ENCODE measurements at regions not wholly inside any gene's neighbourhood (a gene's known extent, or its start where the extent isn't known, plus 50 kb on each side); places are given as distances from the start of the nearest gene placed in this dataset.

DNA sequence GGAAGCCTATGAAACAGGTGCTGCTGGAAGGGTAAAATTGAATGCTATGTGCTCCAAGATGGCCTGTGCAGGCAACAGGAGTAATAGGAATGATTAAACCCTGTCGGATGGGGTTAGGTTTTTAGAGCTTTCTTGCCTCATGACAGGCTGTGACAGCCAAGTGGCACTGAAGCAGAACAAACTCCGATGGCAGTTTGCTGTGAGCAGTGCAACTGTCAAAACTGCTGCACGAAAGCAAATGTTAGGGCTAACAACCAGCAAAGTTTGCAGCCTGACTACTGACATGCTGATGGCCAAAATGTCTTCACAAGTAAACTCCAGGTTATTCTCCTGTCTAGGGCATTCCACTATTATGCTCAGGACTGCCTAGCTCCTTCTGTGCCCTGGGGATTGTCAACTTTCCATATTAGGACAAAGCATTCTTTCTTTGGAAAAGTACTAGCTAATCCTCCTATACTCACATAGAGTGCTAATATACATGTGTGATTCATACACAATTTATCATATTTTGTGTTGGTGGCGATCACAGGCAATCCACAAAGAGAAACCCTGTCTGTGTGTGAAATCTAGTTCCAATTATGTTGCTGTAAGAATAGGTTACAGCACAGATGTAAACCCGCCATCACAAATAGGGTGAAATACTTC, 486.6 kb upstream of the TENM3 start:
- peaks cover 0 to 9% of the 10 kb centered on the region in 2 experiments; a peak in 1 of 5 replicates for H3K27me3 ChIP-seq (ENCODE audit: control insufficient read depth in 1 of 2, insufficient read depth in 2 of 2, low read length in 2 of 2)
- H3K4me2 ChIP-seq (ENCODE audit: low read depth, low read length) = no peak overlapping the region
- H3K27ac ChIP-seq (ENCODE audit: extremely low read length, insufficient read depth, low read length) = no peak overlapping the region
- ChIA-PET POLR2A (no interaction called here), CTCF (ENCODE audit: low intra/inter-chr PET ratio, low total read pairs) (no interaction called here)
- no TSS peak for BruUV-seq (replicated peaks)
- no peaks in the 10 kb centered on the region for H3K79me2 ChIP-seq (ENCODE audit: insufficient read depth, low read length)
- H2AFZ ChIP-seq (ENCODE audit: low read length) = no peak overlapping the region
- ATAC-seq (no peak), DNase-seq (ENCODE audit: low spot score) (no peak), FAIRE-seq (no peak)
- H3K9ac ChIP-seq (ENCODE audit: insufficient read depth, low read depth, low read length) = no peak overlapping the region
- 6% methylated on average over 5 of the region's 5 CpGs for WGBS (ENCODE audit: low lambda C conversion rate)
- intact Hi-C loops (cut with micrococcal nuclease; ENCODE audit: unreplicated experiment) = no loop called here
- in situ Hi-C loops (cut with HindIII; ENCODE audit: extremely low pct_ligation_motif_present, low pct_unique_long_range_greater_than_20kb) = no loop called here
- TF ChIP-seq KLF15 (CRISPR knock-in tag; IDR thresholded peaks at IDR 0.05; ENCODE audit: borderline replicate concordance) = no peak
- TF ChIP-seq THAP7 (CRISPR knock-in tag; IDR thresholded peaks at IDR 0.05) = no peak
- no peak for TF ChIP-seq TCF12 (IDR thresholded peaks at IDR 0.05)
- TF ChIP-seq TCF12 (CRISPR knock-in tag; IDR thresholded peaks at IDR 0.05) = no peak
- TF ChIP-seq MEF2D (CRISPR knock-in tag; IDR thresholded peaks at IDR 0.05) = no peak
- no peak for TF ChIP-seq TAF15 (IDR thresholded peaks at IDR 0.05; ENCODE audit: low read depth, low read length, poor library complexity, severe bottlenecking)
- no peak for TF ChIP-seq SP2 (CRISPR knock-in tag; IDR thresholded peaks at IDR 0.05)
- H3K36me3 ChIP-seq (replicated peaks in 1 of 2; ENCODE audit: control insufficient read depth in 1 of 2, insufficient read depth in 2 of 2, low read length in 2 of 2) = no peaks in the 10 kb centered on the region
- no peaks in the 10 kb centered on the region for H3K4me1 ChIP-seq (ENCODE audit: insufficient read depth, low read length)
- no peaks in the 10 kb centered on the region for H3K9me3 ChIP-seq (ENCODE audit: low read length)
- H4K20me1 ChIP-seq (ENCODE audit: insufficient read depth, low read length) = no peaks in the 10 kb centered on the region
- H3K4me3 ChIP-seq (replicated peaks in 1 of 3; ENCODE audit: insufficient read depth in 1 of 3, low read depth in 2 of 3, low read length in 3 of 3) = no peak overlapping the region

- POLR2A ChIA-PET = no interaction called here
- TF ChIP-seq ELF3 (CRISPR knock-in tag; IDR thresholded peaks at IDR 0.05) (no peak), ZNF280D (CRISPR knock-in tag; IDR thresholded peaks at IDR 0.05) (no peak), KMT2B (CRISPR knock-in tag; IDR thresholded peaks at IDR 0.05) (no peak), ZNF558 (CRISPR knock-in tag; IDR thresholded peaks at IDR 0.05; ENCODE audit: borderline replicate concordance) (no peak), ZNF619 (CRISPR knock-in tag; IDR thresholded peaks at IDR 0.05) (no peak), KLF9 (CRISPR knock-in tag; IDR thresholded peaks at IDR 0.05; ENCODE audit: low read depth) (no peak), ZNF616 (CRISPR knock-in tag; IDR thresholded peaks at IDR 0.05; ENCODE audit: low read depth) (no peak)
- TF ChIP-seq, protein P1, sequence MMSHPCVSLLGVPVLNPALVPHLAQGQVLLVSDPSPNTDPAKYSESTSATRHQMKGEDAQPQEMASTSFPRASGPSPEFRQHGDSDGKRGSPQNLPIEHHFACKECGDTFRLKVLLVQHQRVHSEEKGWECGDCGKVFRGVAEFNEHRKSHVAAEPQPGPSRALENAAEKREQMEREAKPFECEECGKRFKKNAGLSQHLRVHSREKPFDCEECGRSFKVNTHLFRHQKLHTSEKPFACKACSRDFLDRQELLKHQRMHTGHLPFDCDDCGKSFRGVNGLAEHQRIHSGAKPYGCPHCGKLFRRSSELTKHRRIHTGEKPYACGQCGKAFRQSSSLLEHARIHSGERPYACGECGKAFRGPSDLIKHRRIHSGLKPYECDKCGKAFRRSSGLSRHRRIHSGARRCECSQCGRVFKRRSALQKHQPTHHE (CRISPR knock-in tag; IDR thresholded peaks at IDR 0.05; ENCODE audit: borderline replicate concordance) = no peak
Observed at GRCh38 chr4:181757098-181757497, 486.1 kb upstream of the TENM3 start.

More at GRCh38 chr4:181757098-181757497, 486.1 kb upstream of the TENM3 start:
- ATAC-seq (no peak), DNase-seq (ENCODE audit: low spot score) (no peak), FAIRE-seq (no peak)
- H3K4me2 ChIP-seq (ENCODE audit: low read depth, low read length) = no peak overlapping the region
- H3K36me3 ChIP-seq (replicated peaks in 1 of 2; ENCODE audit: control insufficient read depth in 1 of 2, insufficient read depth in 2 of 2, low read length in 2 of 2) = no peaks in the 10 kb centered on the region
- no TSS peak for BruUV-seq (replicated peaks)
- H3K4me1 ChIP-seq (ENCODE audit: insufficient read depth, low read length) = no peaks in the 10 kb centered on the region
- H3K27ac ChIP-seq (ENCODE audit: extremely low read length, insufficient read depth, low read length) = no peak overlapping the region
- no peak overlapping the region for H3K9ac ChIP-seq (ENCODE audit: insufficient read depth, low read depth, low read length)
- no peak overlapping the region for H2AFZ ChIP-seq (ENCODE audit: low read length)
- no peaks in the 10 kb centered on the region for H3K79me2 ChIP-seq (ENCODE audit: insufficient read depth, low read length)
- 0% methylated on average over 3 of the region's 3 CpGs for WGBS (ENCODE audit: low lambda C conversion rate)
- in situ Hi-C loops (cut with HindIII; ENCODE audit: extremely low pct_ligation_motif_present, low pct_unique_long_range_greater_than_20kb) = no loop called here
- CTCF ChIA-PET (ENCODE audit: low intra/inter-chr PET ratio, low total read pairs) = no interaction called here
- no peaks in the 10 kb centered on the region for H3K9me3 ChIP-seq (ENCODE audit: low read length)
- 0 out of 5 replicates have a peak, but pooled peaks cover 0 to 4% of the 10 kb centered on the region in 2 experiments for H3K27me3 ChIP-seq (ENCODE audit: control insufficient read depth in 1 of 2, insufficient read depth in 2 of 2, low read length in 2 of 2)
- intact Hi-C loops (cut with micrococcal nuclease; ENCODE audit: unreplicated experiment) = no loop called here
- H4K20me1 ChIP-seq (ENCODE audit: insufficient read depth, low read length) = no peaks in the 10 kb centered on the region
- H3K4me3 ChIP-seq (replicated peaks in 1 of 3; ENCODE audit: insufficient read depth in 1 of 3, low read depth in 2 of 3, low read length in 3 of 3) = no peak overlapping the region

Measured in HepG2 (cell line).